Vagina (tissue), 2 donors: ENCODE measurements at regions not wholly inside any gene's neighbourhood (a gene's known extent, or its start where the extent isn't known, plus 50 kb on each side); places are given as distances from the start of the nearest gene placed in this dataset.
"Not testable (repeated sequence)": the region's sequence is repeated elsewhere in the genome, so short reads cannot be mapped to it uniquely, and the experiment has no call there.

Experiments
- DNase-seq, 2 donors: peaks; one replicate each; pipeline ENCODE4 v3.0.0-alpha.2; 2017; ENCODE audit errors: extremely low spot score in 2 of 2
- H3K27ac ChIP-seq: fragments of 200-600 bp; sonication (generic); one replicate; pipeline ENCODE4 v1.5.1; 2019
- H3K27me3 ChIP-seq: fragments of 200-600 bp; sonication (generic); one replicate; pipeline ENCODE4 v1.5.1; 2019
- H3K36me3 ChIP-seq, 2 donors: fragments of 200-600 bp; sonication (generic); one replicate each; pipeline ENCODE4 v1.5.1; 2017 to 2019
- H3K4me1 ChIP-seq: fragments of 200-600 bp; sonication (generic); one replicate; pipeline ENCODE4 v1.5.1; 2019
- H3K4me3 ChIP-seq, 2 donors: fragments of 200-600 bp; sonication (generic); 1 replicate in 1 of 2; 2 replicates in 1 of 2; pipeline ENCODE4 v1.5.1; 2016 to 2019
- H3K9me3 ChIP-seq: fragments of 200-600 bp; sonication (generic); one replicate; pipeline ENCODE4 v1.5.1; 2019
- CTCF ChIP-seq, 3 experiments: fragments of 450-650 bp in 2 of 3; fragments of 200-600 bp in 1 of 3; sonication (generic) in 1 of 3; IDR thresholded peaks; one replicate each; pipeline ENCODE4 v1.5.1; 2017 to 2019; ENCODE audit warnings: antibody characterized with exemption in 3 of 3, mild to moderate bottlenecking in 2 of 3, moderate library complexity in 2 of 3
- POLR2A ChIP-seq, 2 donors: fragments of 450-650 bp; IDR thresholded peaks; one replicate each; pipeline ENCODE4 v1.6.1; 2017; ENCODE audit warnings: antibody characterized with exemption in 2 of 2, mild to moderate bottlenecking in 2 of 2, moderate library complexity in 2 of 2
- POLR2AphosphoS5 ChIP-seq, 2 donors: sonication (generic); formaldehyde crosslinking; IDR thresholded peaks; one replicate each; pipeline ENCODE4 v1.9.0; 2017; ENCODE audit warnings: antibody characterized with exemption in 2 of 2, mild to moderate bottlenecking in 2 of 2, low read depth in 1 of 2; ENCODE audit not compliant: insufficient read depth in 1 of 2
- intact Hi-C: fragments of 100-400 bp; cut with DNase I; formaldehyde crosslinking; loops from one replicate; pipeline ENCODE4 v1.15.1; 2023

GRCh38 chr5:39618391-39618790 lies 193.6 kb upstream of the DAB2 start:
- Histone ChIP-seq H3K27me3 (no peaks in the 10 kb centered on the region), H3K36me3 (no peaks in the 10 kb centered on the region), H3K4me1 (no peaks in the 10 kb centered on the region), H3K4me3 (no peak overlapping the region), H3K9me3 (no peaks in the 10 kb centered on the region), H3K27ac (no peak overlapping the region)
- TF ChIP-seq POLR2A (IDR thresholded peaks at IDR 0.05) (no peak), CTCF (IDR thresholded peaks at IDR 0.05) (no peak), POLR2AphosphoS5 (IDR thresholded peaks at IDR 0.05; ENCODE audit: insufficient read depth in 1 of 2, low read depth in 1 of 2) (no peak)
- intact Hi-C loops: no loop called here
- no peak for DNase-seq

GRCh38 chr5:39616131-39616530 lies 191.4 kb upstream of the DAB2 start:
- no peak for DNase-seq

GRCh38 chr5:39611076-39611475 lies 186.3 kb upstream of the DAB2 start:
- H3K27ac ChIP-seq, H3K27me3 ChIP-seq, H3K4me1 ChIP-seq, intact Hi-C loops, DNase-seq, H3K36me3 ChIP-seq, H3K9me3 ChIP-seq, H3K4me3 ChIP-seq: not testable (repeated sequence)

More at GRCh38 chr5:39616131-39616530, 191.4 kb upstream of the DAB2 start:
- Histone ChIP-seq H3K36me3 (no peaks in the 10 kb centered on the region), H3K9me3 (no peaks in the 10 kb centered on the region), H3K4me1 (no peaks in the 10 kb centered on the region), H3K4me3 (no peak overlapping the region), H3K27ac (no peak overlapping the region), H3K27me3 (no peaks in the 10 kb centered on the region)
- TF ChIP-seq POLR2AphosphoS5 (IDR thresholded peaks at IDR 0.05; ENCODE audit: insufficient read depth in 1 of 2, low read depth in 1 of 2) (no peak), CTCF (IDR thresholded peaks at IDR 0.05) (no peak), POLR2A (IDR thresholded peaks at IDR 0.05) (no peak)
- intact Hi-C loops: no loop called here

GRCh38 chr5:39608024-39608423 lies 183.2 kb upstream of the DAB2 start:
- TF ChIP-seq CTCF (IDR thresholded peaks at IDR 0.05) (no peak), POLR2AphosphoS5 (IDR thresholded peaks at IDR 0.05; ENCODE audit: insufficient read depth in 1 of 2, low read depth in 1 of 2) (peak in 1 of 2 donors; percentile 15)
- H3K36me3 ChIP-seq: no peaks in the 10 kb centered on the region
- intact Hi-C loops: no loop called here
- H3K27me3 ChIP-seq: no peaks in the 10 kb centered on the region
- no peak overlapping the region for H3K4me3 ChIP-seq
- no peaks in the 10 kb centered on the region for H3K9me3 ChIP-seq
- H3K4me1 ChIP-seq: no peaks in the 10 kb centered on the region
- DNase-seq: no peak
- H3K27ac ChIP-seq: no peak overlapping the region

GRCh38 chr5:39606591-39606990 lies 181.8 kb upstream of the DAB2 start:
- H3K27ac ChIP-seq: no peak overlapping the region
- no peaks in the 10 kb centered on the region for H3K27me3 ChIP-seq
- intact Hi-C loops: no loop called here
- TF ChIP-seq CTCF (IDR thresholded peaks at IDR 0.05) (no peak), POLR2AphosphoS5 (IDR thresholded peaks at IDR 0.05; ENCODE audit: insufficient read depth in 1 of 2, low read depth in 1 of 2) (no peak), POLR2A (IDR thresholded peaks at IDR 0.05) (no peak)
- no peaks in the 10 kb centered on the region for H3K9me3 ChIP-seq
- DNase-seq: no peak
- no peak overlapping the region for H3K4me3 ChIP-seq
- no peaks in the 10 kb centered on the region for H3K36me3 ChIP-seq
- H3K4me1 ChIP-seq: no peaks in the 10 kb centered on the region
